ENCODE measurements at regions not wholly inside any gene's neighbourhood (a gene's known extent, or its start where the extent isn't known, plus 50 kb on each side); places are given as distances from the start of the nearest gene placed in this dataset.
"Not testable (repeated sequence)": the region's sequence is repeated elsewhere in the genome, so short reads cannot be mapped to it uniquely, and the experiment has no call there.

- DNase-seq, result no peak
Measured at GRCh38 chr1:193402977-193403376, 216.6 kb upstream of the B3GALT2 start.

GRCh38 chr1:193402037-193402436 is 215.6 kb upstream of the B3GALT2 start:
- no peak for DNase-seq

GRCh38 chr1:193394336-193394735 is 207.9 kb upstream of the B3GALT2 start:
- no peak for DNase-seq

GRCh38 chr1:193392686-193393085 is 206.3 kb upstream of the B3GALT2 start:
- no peak for DNase-seq

GRCh38 chr1:193388683-193389082 is 202.3 kb upstream of the B3GALT2 start:
- no peak for DNase-seq

- no peak for DNase-seq
Measured at GRCh38 chr1:193388165-193388564, 201.8 kb upstream of the B3GALT2 start.

- no peak for DNase-seq
Measured at GRCh38 chr1:193387406-193387805, 201.0 kb upstream of the B3GALT2 start.

- not testable (repeated sequence) for DNase-seq
Measured at GRCh38 chr1:193378451-193378850, 192.0 kb upstream of the B3GALT2 start.

- DNase-seq, result no peak
Measured at GRCh38 chr1:193377472-193377871, 191.1 kb upstream of the B3GALT2 start.

GRCh38 chr1:193372553-193372952 is 186.1 kb upstream of the B3GALT2 start:
- no peak for DNase-seq

- no peak for DNase-seq
Measured at GRCh38 chr1:193368302-193368701, 181.9 kb upstream of the B3GALT2 start.

GRCh38 chr1:193367863-193368262 is 181.4 kb upstream of the B3GALT2 start:
- DNase-seq, result no peak

GRCh38 chr1:193366764-193367507 is 180.5 kb upstream of the B3GALT2 start:
- no peak for DNase-seq

GRCh38 chr1:193365966-193366365 is 179.6 kb upstream of the B3GALT2 start:
- DNase-seq, result no peak

GRCh38 chr1:193359631-193360030 is 173.2 kb upstream of the B3GALT2 start:
- no peak for DNase-seq

GRCh38 chr1:193358419-193358818 is 172.0 kb upstream of the B3GALT2 start:
- DNase-seq, result no peak

- DNase-seq, result no peak
Measured at GRCh38 chr1:193356249-193356648, 169.8 kb upstream of the B3GALT2 start.

GRCh38 chr1:193355626-193356025 is 169.2 kb upstream of the B3GALT2 start:
- DNase-seq, result no peak

- DNase-seq, result no peak
Measured at GRCh38 chr1:193355178-193355577, 168.8 kb upstream of the B3GALT2 start.

- DNase-seq, result no peak
Measured at GRCh38 chr1:193348769-193349535, 162.5 kb upstream of the B3GALT2 start.

- no peak for DNase-seq
Measured at GRCh38 chr1:193348091-193348768, 161.8 kb upstream of the B3GALT2 start.

GRCh38 chr1:193346085-193346484 is 159.7 kb upstream of the B3GALT2 start:
- DNase-seq, result no peak

- no peak for DNase-seq
Measured at GRCh38 chr1:193342811-193343210, 156.4 kb upstream of the B3GALT2 start.

- no peak for DNase-seq
Measured at GRCh38 chr1:193340331-193340730, 153.9 kb upstream of the B3GALT2 start.

Data from activated T-cell treated with anti-CD3 and anti-CD28 coated beads for 4 hours (primary cell).